ENCODE measurements at regions not wholly inside any gene's neighbourhood (a gene's known extent, or its start where the extent isn't known, plus 50 kb on each side); places are given as distances from the start of the nearest gene placed in this dataset.

DNA sequence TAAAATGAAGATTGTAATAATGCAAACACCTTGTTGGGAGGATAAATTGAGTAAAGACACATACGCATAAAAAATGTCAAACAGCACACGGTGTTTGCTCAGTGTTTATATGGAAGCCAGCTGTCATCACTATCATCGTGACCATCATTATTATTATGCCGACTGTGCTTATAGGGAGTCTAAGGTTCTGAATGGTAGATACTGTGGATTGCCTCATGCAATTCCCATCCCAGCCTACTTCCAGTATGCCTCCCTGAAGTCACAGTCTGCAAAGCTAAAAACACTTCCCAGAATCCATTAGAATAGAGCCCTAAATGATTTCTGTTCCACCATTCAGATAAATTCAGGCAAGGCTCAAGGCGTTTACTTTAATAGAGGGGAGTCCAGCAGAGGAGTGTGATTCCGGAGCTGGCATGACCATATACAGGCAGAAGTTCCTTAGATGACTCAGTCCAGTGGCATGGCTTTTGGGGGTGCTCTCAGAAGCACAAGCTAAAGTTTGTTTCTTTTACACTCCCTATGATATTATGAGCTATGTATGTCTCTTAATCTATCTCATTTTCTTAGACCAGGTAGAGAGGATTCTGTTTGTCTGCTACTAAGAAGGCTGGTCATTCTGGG, 148.7 kb downstream of the MEX3B start:
- TF ChIP-seq, protein P1, sequence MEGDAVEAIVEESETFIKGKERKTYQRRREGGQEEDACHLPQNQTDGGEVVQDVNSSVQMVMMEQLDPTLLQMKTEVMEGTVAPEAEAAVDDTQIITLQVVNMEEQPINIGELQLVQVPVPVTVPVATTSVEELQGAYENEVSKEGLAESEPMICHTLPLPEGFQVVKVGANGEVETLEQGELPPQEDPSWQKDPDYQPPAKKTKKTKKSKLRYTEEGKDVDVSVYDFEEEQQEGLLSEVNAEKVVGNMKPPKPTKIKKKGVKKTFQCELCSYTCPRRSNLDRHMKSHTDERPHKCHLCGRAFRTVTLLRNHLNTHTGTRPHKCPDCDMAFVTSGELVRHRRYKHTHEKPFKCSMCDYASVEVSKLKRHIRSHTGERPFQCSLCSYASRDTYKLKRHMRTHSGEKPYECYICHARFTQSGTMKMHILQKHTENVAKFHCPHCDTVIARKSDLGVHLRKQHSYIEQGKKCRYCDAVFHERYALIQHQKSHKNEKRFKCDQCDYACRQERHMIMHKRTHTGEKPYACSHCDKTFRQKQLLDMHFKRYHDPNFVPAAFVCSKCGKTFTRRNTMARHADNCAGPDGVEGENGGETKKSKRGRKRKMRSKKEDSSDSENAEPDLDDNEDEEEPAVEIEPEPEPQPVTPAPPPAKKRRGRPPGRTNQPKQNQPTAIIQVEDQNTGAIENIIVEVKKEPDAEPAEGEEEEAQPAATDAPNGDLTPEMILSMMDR (IDR thresholded peaks at IDR 0.05): no peak
- no peak for TF ChIP-seq POLR2A (IDR thresholded peaks at IDR 0.05)
